GM12878 (cell line): ENCODE measurements at regions not wholly inside any gene's neighbourhood (a gene's known extent, or its start where the extent isn't known, plus 50 kb on each side); places are given as distances from the start of the nearest gene placed in this dataset.

ENCODE experiments used
- ATAC-seq: fragments of 200-7000 bp; cut with Tn5 transposase; 3 replicates; pipeline ENCODE4 v1.9.1; 2020; ENCODE audit warnings: mild to moderate bottlenecking, moderate library complexity
- BruUV-seq: library from RNA; stranded (reverse); fragments of 400-500 nt; replicated peaks from 2 replicates; lab custom pipeline; 2021; lab: Mats Ljungman, UMichigan
- CTCF ChIA-PET: fragments of 300-600 bp; sonication (Branson Sonifier 250); formaldehyde crosslinking; extraction: SDS; loops from one replicate; lab custom pipeline; 2021; ENCODE audit warnings: inconsistent platforms; lab: Yijun Ruan, JAX
- POLR2A ChIA-PET: fragments of 350-600 bp; formaldehyde crosslinking; extraction: SDS; loops from one replicate; lab custom pipeline; 2021; ENCODE audit warnings: inconsistent platforms; lab: Charles Lee
- RAD21 ChIA-PET: fragments of 300-600 bp; sonication (Branson Sonifier 250); formaldehyde crosslinking; loops from one replicate; lab custom pipeline; 2023; ENCODE audit warnings: antibody characterized with exemption; ENCODE audit not compliant: unreplicated experiment; lab: Charles Lee
- SMC1A ChIA-PET: fragments of 300-600 bp; sonication (Branson Sonifier 250); formaldehyde crosslinking; loops from one replicate; lab custom pipeline; 2023; ENCODE audit not compliant: unreplicated experiment, uncharacterized antibody; lab: Charles Lee
- DNase-seq: peaks from one replicate; pipeline ENCODE4 v3.0.0-alpha.2; 2011; ENCODE audit warnings: low read depth, low spot score
- FAIRE-seq: peaks from 3 replicates; lab custom pipeline; 2011; peaks lifted over from hg19 to GRCh38; lab: Jason Lieb, UNC
- H2AFZ ChIP-seq: 2 replicates; pipeline ENCODE4 v1.6.0; 2011; ENCODE audit warnings: low read depth, low read length, control low read depth; ENCODE audit not compliant: control insufficient read depth
- H3K27ac ChIP-seq: 2 replicates; pipeline ENCODE4 v1.5.1; 2011; ENCODE audit warnings: control low read depth; ENCODE audit not compliant: control insufficient read depth, insufficient read depth
- H3K27me3 ChIP-seq, 2 experiments: replicated peaks in 1 of 2; 2 replicates each; pipeline versions ENCODE4 v1.6.0 to v1.6.1; 2011; ENCODE audit warnings: low read length in 1 of 2; ENCODE audit not compliant: control insufficient read depth in 2 of 2, insufficient read depth in 2 of 2
- H3K36me3 ChIP-seq, 2 experiments: 2 replicates each; pipeline ENCODE4 v1.5.1; 2011; ENCODE audit warnings: low read length in 1 of 2; ENCODE audit not compliant: control insufficient read depth in 2 of 2, insufficient read depth in 2 of 2
- H3K4me1 ChIP-seq: 2 replicates; pipeline ENCODE4 v1.6.1; 2011; ENCODE audit warnings: mild to moderate bottlenecking, low read length, moderate library complexity, mixed read lengths; ENCODE audit not compliant: control insufficient read depth, insufficient read depth
- H3K4me2 ChIP-seq: 2 replicates; pipeline ENCODE4 v1.6.0; 2011; ENCODE audit warnings: control low read depth; ENCODE audit not compliant: control insufficient read depth, insufficient read depth
- H3K4me3 ChIP-seq: fragments of 200-600 bp; sonication (generic); 2 replicates; pipeline ENCODE4 v1.5.1; 2016
- H3K79me2 ChIP-seq: 2 replicates; pipeline ENCODE4 v1.6.0; 2011; ENCODE audit warnings: low read length; ENCODE audit not compliant: control insufficient read depth, insufficient read depth
- H3K9ac ChIP-seq: 2 replicates; pipeline ENCODE4 v1.8.0; 2011; ENCODE audit warnings: low read length, control low read depth, mixed read lengths; ENCODE audit not compliant: control insufficient read depth, insufficient read depth
- H3K9me3 ChIP-seq: replicated peaks from 3 replicates; pipeline ENCODE4 v1.5.1; 2011; ENCODE audit warnings: mild to moderate bottlenecking, low read length; ENCODE audit not compliant: control insufficient read depth, insufficient read depth
- H4K20me1 ChIP-seq: 2 replicates; pipeline ENCODE4 v1.6.0; 2011; ENCODE audit not compliant: control insufficient read depth, insufficient read depth
- ATF2 ChIP-seq: IDR thresholded peaks from 2 replicates; pipeline ENCODE4 v1.6.1; 2012; ENCODE audit warnings: low read length, inconsistent platforms
- CHD1 ChIP-seq: IDR thresholded peaks from 2 replicates; pipeline ENCODE4 v1.6.1; 2012; ENCODE audit warnings: low read depth, low read length, improper control_type of control experiment
- E4F1 ChIP-seq: fragments of 450-650 bp; IDR thresholded peaks from 2 replicates; pipeline ENCODE4 v1.6.1; 2018; ENCODE audit warnings: borderline replicate concordance, mild to moderate bottlenecking; ENCODE audit not compliant: partially characterized antibody
- EED ChIP-seq: sonication (generic); IDR thresholded peaks from 2 replicates; pipeline ENCODE4 v1.6.1; 2016; ENCODE audit warnings: antibody characterized with exemption, low read depth
- HDAC6 ChIP-seq: fragments of 200-600 bp; sonication (generic); IDR thresholded peaks from one replicate; pipeline ENCODE4 v1.8.0; 2017; ENCODE audit warnings: antibody characterized with exemption; ENCODE audit not compliant: unreplicated experiment
- IRF5 ChIP-seq: fragments of 450-650 bp; IDR thresholded peaks from 2 replicates; pipeline ENCODE4 v1.6.1; 2017; ENCODE audit warnings: borderline replicate concordance
- KAT2A ChIP-seq: conservative IDR thresholded peaks from 2 replicates; pipeline ENCODE4 v1.6.1; 2011; ENCODE audit warnings: low read depth, low read length; ENCODE audit not compliant: control insufficient read depth
- KLF5 ChIP-seq: fragments of 450-650 bp; IDR thresholded peaks from 2 replicates; pipeline ENCODE4 v1.6.1; 2014; ENCODE audit warnings: mild to moderate bottlenecking; ENCODE audit not compliant: partially characterized antibody
- NR2C1 ChIP-seq: fragments of 450-650 bp; IDR thresholded peaks from 2 replicates; pipeline ENCODE4 v1.6.1; 2017; ENCODE audit warnings: antibody characterized with exemption, mild to moderate bottlenecking, moderate library complexity
- NR2C2 ChIP-seq: IDR thresholded peaks from 2 replicates; pipeline ENCODE4 v1.6.1; 2011; ENCODE audit warnings: borderline replicate concordance, low read depth; ENCODE audit not compliant: control insufficient read depth, insufficient read length
- PBX3 ChIP-seq: IDR thresholded peaks from 2 replicates; pipeline ENCODE4 v1.6.1; 2011; ENCODE audit warnings: mild to moderate bottlenecking, low read depth, low read length, moderate library complexity; ENCODE audit not compliant: insufficient replicate concordance
- PKNOX1 ChIP-seq: fragments of 450-650 bp; IDR thresholded peaks from 2 replicates; pipeline ENCODE4 v1.6.1; 2016; ENCODE audit warnings: mild to moderate bottlenecking
- POLR2A ChIP-seq: IDR thresholded peaks from 2 replicates; pipeline ENCODE4 v1.6.1; 2011; ENCODE audit warnings: low read depth, mild to moderate bottlenecking, low read length
- POLR2AphosphoS5 ChIP-seq: IDR thresholded peaks from 2 replicates; pipeline ENCODE4 v1.6.1; 2011; ENCODE audit warnings: mild to moderate bottlenecking, low read length, inconsistent platforms
- SMARCA5 ChIP-seq: fragments of 450-650 bp; IDR thresholded peaks from 2 replicates; pipeline ENCODE4 v1.6.1; 2017; ENCODE audit warnings: mild to moderate bottlenecking
- SREBF2 ChIP-seq: IDR thresholded peaks from 2 replicates; pipeline ENCODE4 v1.6.1; 2012; ENCODE audit warnings: mild to moderate bottlenecking, low read length
- TAF1 ChIP-seq: IDR thresholded peaks from 2 replicates; pipeline ENCODE4 v1.6.1; 2011; ENCODE audit warnings: mild to moderate bottlenecking, low read depth, low read length, borderline replicate concordance
- TCF7 ChIP-seq: IDR thresholded peaks from 2 replicates; pipeline ENCODE4 v1.6.1; 2014; ENCODE audit warnings: antibody characterized with exemption, borderline replicate concordance
- ZNF622 ChIP-seq: fragments of 450-650 bp; IDR thresholded peaks from 2 replicates; pipeline ENCODE4 v1.6.1; 2017; ENCODE audit warnings: mild to moderate bottlenecking, inconsistent platforms
- WGBS: methylation state at CpG from one replicate; pipeline ENCODE4 v1.1.6; 2016; ENCODE audit warnings: low lambda C conversion rate; ENCODE audit not compliant: insufficient replicate concordance, insufficient coverage; ENCODE audit errors: missing lambda C conversion rate; 5-methylcytosine and 5-hydroxymethylcytosine counted together
- in situ Hi-C: fragments of 300-500 bp; cut with MboI; formaldehyde crosslinking; loops from 9 replicates; pipeline ENCODE4 v1.14.3; 2018; ENCODE audit warnings: mixed read lengths
- intact Hi-C: fragments of 100-400 bp; cut with micrococcal nuclease; formaldehyde crosslinking; loops from one replicate; pipeline ENCODE4 v1.14.2; 2022; ENCODE audit not compliant: unreplicated experiment

DNA sequence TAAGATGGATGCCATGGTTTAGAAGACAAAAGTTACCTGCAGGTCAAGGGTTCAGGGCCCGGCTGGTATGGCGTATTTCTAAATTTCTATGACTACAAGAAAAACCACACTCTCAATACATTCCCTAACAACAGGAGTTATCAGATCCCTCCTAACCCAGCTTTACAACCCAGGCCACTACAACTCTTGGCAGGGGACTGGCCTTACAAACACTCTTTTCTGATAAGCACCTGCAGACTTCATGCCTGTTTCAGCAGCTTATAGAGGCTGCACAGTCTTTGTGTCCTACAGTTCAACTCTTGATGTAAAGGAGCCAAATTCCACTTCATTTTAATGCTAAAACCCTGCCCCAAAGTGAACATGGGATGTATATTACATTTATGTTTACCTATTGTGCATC lies 461.4 kb downstream of the SIPA1L2 start:
- SMC1A ChIA-PET = interaction anchor here (0.6 kb wide), 1 partner anchor 1805 kb away, joined by 3 read pairs; no protein-coding TSS in a partner anchor
- TF ChIP-seq ATF2 = no peak
- no peak for TF ChIP-seq HDAC6
- TF ChIP-seq EED = no peak
- TF ChIP-seq SMARCA5 = no peak
- TF ChIP-seq TCF7 = no peak
- TF ChIP-seq SREBF2 = no peak
- TF ChIP-seq CHD1 = no peak
- TF ChIP-seq POLR2AphosphoS5 = no peak
- TF ChIP-seq NR2C2 = no peak
- no peak for TF ChIP-seq TAF1
- no peak for TF ChIP-seq KLF5
- TF ChIP-seq PBX3 = no peak
- no peak for TF ChIP-seq KAT2A
- TF ChIP-seq ZNF622 = no peak
- TF ChIP-seq E4F1 = no peak
- TF ChIP-seq POLR2A = no peak
- TF ChIP-seq PKNOX1 = no peak
- no peak for TF ChIP-seq IRF5
- TF ChIP-seq NR2C1 = no peak

More for the DNA sequence above, 461.4 kb downstream of the SIPA1L2 start:
- ChIA-PET POLR2A (no interaction called here), CTCF (no interaction called here), RAD21 (no interaction called here)
- no peak overlapping the region for H3K27ac ChIP-seq
- 35% methylated on average over 2 of the region's 2 CpGs for WGBS
- H2AFZ ChIP-seq = no peak overlapping the region
- H3K9me3 ChIP-seq = no peaks in the 10 kb centered on the region
- H4K20me1 ChIP-seq = no peaks in the 10 kb centered on the region
- no TSS peak for BruUV-seq
- FAIRE-seq = no peak
- no peaks in the 10 kb centered on the region for H3K36me3 ChIP-seq
- H3K4me3 ChIP-seq = no peak overlapping the region
- in situ Hi-C loops (no loop called here), intact Hi-C loops (no loop called here)
- no peak for ATAC-seq
- H3K79me2 ChIP-seq = no peaks in the 10 kb centered on the region
- no peaks in the 10 kb centered on the region for H3K4me1 ChIP-seq
- H3K27me3 ChIP-seq = no peaks in the 10 kb centered on the region
- no peak overlapping the region for H3K4me2 ChIP-seq
- no peak overlapping the region for H3K9ac ChIP-seq
- DNase-seq = no peak
